ENCODE measurements at regions not wholly inside any gene's neighbourhood (a gene's known extent, or its start where the extent isn't known, plus 50 kb on each side); places are given as distances from the start of the nearest gene placed in this dataset.

GRCh38 chr20:57848282-57848681 lies 138.5 kb upstream of the PMEPA1 start (continued):
- TF ChIP-seq, protein P1, sequence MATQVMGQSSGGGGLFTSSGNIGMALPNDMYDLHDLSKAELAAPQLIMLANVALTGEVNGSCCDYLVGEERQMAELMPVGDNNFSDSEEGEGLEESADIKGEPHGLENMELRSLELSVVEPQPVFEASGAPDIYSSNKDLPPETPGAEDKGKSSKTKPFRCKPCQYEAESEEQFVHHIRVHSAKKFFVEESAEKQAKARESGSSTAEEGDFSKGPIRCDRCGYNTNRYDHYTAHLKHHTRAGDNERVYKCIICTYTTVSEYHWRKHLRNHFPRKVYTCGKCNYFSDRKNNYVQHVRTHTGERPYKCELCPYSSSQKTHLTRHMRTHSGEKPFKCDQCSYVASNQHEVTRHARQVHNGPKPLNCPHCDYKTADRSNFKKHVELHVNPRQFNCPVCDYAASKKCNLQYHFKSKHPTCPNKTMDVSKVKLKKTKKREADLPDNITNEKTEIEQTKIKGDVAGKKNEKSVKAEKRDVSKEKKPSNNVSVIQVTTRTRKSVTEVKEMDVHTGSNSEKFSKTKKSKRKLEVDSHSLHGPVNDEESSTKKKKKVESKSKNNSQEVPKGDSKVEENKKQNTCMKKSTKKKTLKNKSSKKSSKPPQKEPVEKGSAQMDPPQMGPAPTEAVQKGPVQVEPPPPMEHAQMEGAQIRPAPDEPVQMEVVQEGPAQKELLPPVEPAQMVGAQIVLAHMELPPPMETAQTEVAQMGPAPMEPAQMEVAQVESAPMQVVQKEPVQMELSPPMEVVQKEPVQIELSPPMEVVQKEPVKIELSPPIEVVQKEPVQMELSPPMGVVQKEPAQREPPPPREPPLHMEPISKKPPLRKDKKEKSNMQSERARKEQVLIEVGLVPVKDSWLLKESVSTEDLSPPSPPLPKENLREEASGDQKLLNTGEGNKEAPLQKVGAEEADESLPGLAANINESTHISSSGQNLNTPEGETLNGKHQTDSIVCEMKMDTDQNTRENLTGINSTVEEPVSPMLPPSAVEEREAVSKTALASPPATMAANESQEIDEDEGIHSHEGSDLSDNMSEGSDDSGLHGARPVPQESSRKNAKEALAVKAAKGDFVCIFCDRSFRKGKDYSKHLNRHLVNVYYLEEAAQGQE (IDR thresholded peaks at IDR 0.05; ENCODE audit: low read depth, low read length): no peak
- no peak for TF ChIP-seq CREM (IDR thresholded peaks at IDR 0.05; ENCODE audit: low read depth)
- no peak for TF ChIP-seq ZNF217 (IDR thresholded peaks at IDR 0.05)
- TF ChIP-seq RUNX3 (IDR thresholded peaks at IDR 0.05; ENCODE audit: low read length): no peak

GRCh38 chr20:57847104-57847503 lies 137.3 kb upstream of the PMEPA1 start:
- H3K36me3 ChIP-seq (ENCODE audit: control insufficient read depth in 2 of 2, insufficient read depth in 2 of 2, low read length in 1 of 2): no peaks in the 10 kb centered on the region
- H3K27ac ChIP-seq (ENCODE audit: control insufficient read depth, insufficient read depth): no peak overlapping the region
- intact Hi-C loops (cut with micrococcal nuclease; ENCODE audit: unreplicated experiment) (no loop called here), in situ Hi-C loops (cut with MboI) (no loop called here)
- no TSS peak for BruUV-seq (replicated peaks)
- H3K9ac ChIP-seq (ENCODE audit: control insufficient read depth, insufficient read depth, low read length): no peak overlapping the region
- no peaks in the 10 kb centered on the region for H3K79me2 ChIP-seq (ENCODE audit: control insufficient read depth, insufficient read depth, low read length)
- H3K4me2 ChIP-seq (ENCODE audit: control insufficient read depth, insufficient read depth): no peak overlapping the region
- no peak overlapping the region for H2AFZ ChIP-seq (ENCODE audit: control insufficient read depth, low read depth, low read length)
- H3K9me3 ChIP-seq (replicated peaks; ENCODE audit: control insufficient read depth, insufficient read depth, low read length): no peaks in the 10 kb centered on the region
- no peaks in the 10 kb centered on the region for H3K4me1 ChIP-seq (ENCODE audit: control insufficient read depth, insufficient read depth, low read length)
- ChIA-PET CTCF (no interaction called here), POLR2A (no interaction called here), SMC1A (ENCODE audit: uncharacterized antibody, unreplicated experiment) (no interaction called here), RAD21 (ENCODE audit: unreplicated experiment) (no interaction called here)
- no peak for DNase-seq (ENCODE audit: low read depth, low spot score)
- no peak for ATAC-seq
- no peaks in the 10 kb centered on the region for H4K20me1 ChIP-seq (ENCODE audit: control insufficient read depth, insufficient read depth)
- no peak for FAIRE-seq
- H3K27me3 ChIP-seq (replicated peaks in 1 of 2; ENCODE audit: control insufficient read depth in 2 of 2, insufficient read depth in 2 of 2, low read length in 1 of 2): no peaks in the 10 kb centered on the region; a peak in 1 of 4 replicates
- no peak for TF ChIP-seq EP300 (IDR thresholded peaks at IDR 0.05; ENCODE audit: borderline replicate concordance in 1 of 2, control insufficient read depth in 1 of 2, low read depth in 2 of 2, low read length in 2 of 2)
- TF ChIP-seq, protein P2, sequence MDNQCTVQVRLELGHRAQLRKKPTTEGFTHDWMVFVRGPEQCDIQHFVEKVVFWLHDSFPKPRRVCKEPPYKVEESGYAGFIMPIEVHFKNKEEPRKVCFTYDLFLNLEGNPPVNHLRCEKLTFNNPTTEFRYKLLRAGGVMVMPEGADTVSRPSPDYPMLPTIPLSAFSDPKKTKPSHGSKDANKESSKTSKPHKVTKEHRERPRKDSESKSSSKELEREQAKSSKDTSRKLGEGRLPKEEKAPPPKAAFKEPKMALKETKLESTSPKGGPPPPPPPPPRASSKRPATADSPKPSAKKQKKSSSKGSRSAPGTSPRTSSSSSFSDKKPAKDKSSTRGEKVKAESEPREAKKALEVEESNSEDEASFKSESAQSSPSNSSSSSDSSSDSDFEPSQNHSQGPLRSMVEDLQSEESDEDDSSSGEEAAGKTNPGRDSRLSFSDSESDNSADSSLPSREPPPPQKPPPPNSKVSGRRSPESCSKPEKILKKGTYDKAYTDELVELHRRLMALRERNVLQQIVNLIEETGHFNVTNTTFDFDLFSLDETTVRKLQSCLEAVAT (IDR thresholded peaks at IDR 0.05): no peak
- no peak overlapping the region for H3K4me3 ChIP-seq

All from GM12878 (cell line).